T-cell (primary cell): ENCODE measurements at regions not wholly inside any gene's neighbourhood (a gene's known extent, or its start where the extent isn't known, plus 50 kb on each side); places are given as distances from the start of the nearest gene placed in this dataset.

ENCODE experiments used
- ATAC-seq, 4 experiments: fragments of 200-7000 bp in 3 of 4; fragments of 150-1000 bp in 1 of 4; cut with Tn5 transposase; replicated peaks in 1 of 4; 1 replicate in 3 of 4; 2 replicates in 1 of 4; pipeline ENCODE4 v1.10.0; 2021; ENCODE audit warnings: moderate library complexity in 3 of 4, mild to moderate bottlenecking in 2 of 4, moderate number of reproducible peaks in 1 of 4
- CTCF ChIA-PET, 2 donors: fragments of 300-600 bp; sonication (Branson Sonifier 250); formaldehyde crosslinking; loops; one replicate each; lab custom pipeline; 2022; ENCODE audit warnings: antibody characterized with exemption in 2 of 2; lab: Charles Lee
- POLR2A ChIA-PET, 2 donors: fragments of 300-600 bp; sonication (Branson Sonifier 250); formaldehyde crosslinking; loops; one replicate each; lab custom pipeline; 2022; ENCODE audit warnings: antibody characterized with exemption in 2 of 2; lab: Charles Lee
- DNase-seq, 35 experiments: peaks; one replicate each; pipeline versions ENCODE4 v3.0.0 to v3.0.0-alpha.2; 2013 to 2023
- H3K27ac ChIP-seq: one replicate; pipeline ENCODE4 v1.5.1; 2013; ENCODE audit warnings: low read length
- H3K27me3 ChIP-seq, 2 experiments: replicated peaks in 1 of 2; 1 replicate in 1 of 2; 2 replicates in 1 of 2; pipeline versions ENCODE4 v1.6.1 to v1.7.0; 2013; ENCODE audit warnings: low read length in 1 of 2, mixed read lengths in 1 of 2; ENCODE audit not compliant: control insufficient read depth in 2 of 2, insufficient read depth in 2 of 2; ENCODE audit errors: extremely low read depth in 1 of 2
- H3K36me3 ChIP-seq, 2 donors: 1 replicate in 1 of 2; 2 replicates in 1 of 2; pipeline versions ENCODE4 v1.6.1 to v1.7.0; 2013; ENCODE audit warnings: low read length in 1 of 2; ENCODE audit not compliant: control insufficient read depth in 2 of 2, insufficient read depth in 1 of 2; ENCODE audit errors: extremely low read depth in 1 of 2
- H3K4me1 ChIP-seq, 2 experiments: 1 replicate in 1 of 2; 2 replicates in 1 of 2; pipeline versions ENCODE4 v1.6.1 to v1.7.0; 2013; ENCODE audit warnings: low read length in 2 of 2, mixed read lengths in 1 of 2; ENCODE audit not compliant: insufficient read depth in 2 of 2, control insufficient read depth in 1 of 2; ENCODE audit errors: extremely low read depth in 1 of 2
- H3K4me3 ChIP-seq, 2 donors: 1 replicate in 1 of 2; 2 replicates in 1 of 2; pipeline versions ENCODE4 v1.5.1 to v1.7.0; 2013; ENCODE audit warnings: mild to moderate bottlenecking in 2 of 2, low read length in 1 of 2, moderate library complexity in 1 of 2; ENCODE audit not compliant: control insufficient read depth in 1 of 2; ENCODE audit errors: extremely low read depth in 1 of 2
- H3K9me3 ChIP-seq: 2 replicates; pipeline ENCODE4 v1.7.0; 2013
- H3K27ac Mint-ChIP-seq, 2 donors: one replicate each; pipeline ENCODE4 v1.8.0; 2020 to 2021; ENCODE audit warnings: mild to moderate bottlenecking in 2 of 2, mixed read lengths in 2 of 2
- H3K27me3 Mint-ChIP-seq, 2 donors: one replicate each; pipeline ENCODE4 v1.8.0; 2021 to 2022; ENCODE audit warnings: mixed read lengths in 2 of 2
- H3K36me3 Mint-ChIP-seq: one replicate; pipeline ENCODE4 v1.8.0; 2021; ENCODE audit warnings: mixed read lengths
- H3K4me1 Mint-ChIP-seq, 3 donors: one replicate each; pipeline ENCODE4 v1.8.0; 2020 to 2022; ENCODE audit warnings: mixed read lengths in 3 of 3, mild to moderate bottlenecking in 1 of 3
- H3K4me3 Mint-ChIP-seq, 3 donors: one replicate each; pipeline ENCODE4 v1.8.0; 2020 to 2022; ENCODE audit warnings: mild to moderate bottlenecking in 3 of 3, mixed read lengths in 3 of 3, moderate library complexity in 3 of 3
- H3K9me3 Mint-ChIP-seq, 3 donors: one replicate each; pipeline ENCODE4 v1.8.0; 2020 to 2022; ENCODE audit warnings: mixed read lengths in 3 of 3
- WGBS: methylation state at CpG from one replicate; pipeline ENCODE4 v1.1.5; 2013; ENCODE audit warnings: missing lambda C conversion rate; ENCODE audit not compliant: insufficient coverage; 5-methylcytosine and 5-hydroxymethylcytosine counted together

DNA sequence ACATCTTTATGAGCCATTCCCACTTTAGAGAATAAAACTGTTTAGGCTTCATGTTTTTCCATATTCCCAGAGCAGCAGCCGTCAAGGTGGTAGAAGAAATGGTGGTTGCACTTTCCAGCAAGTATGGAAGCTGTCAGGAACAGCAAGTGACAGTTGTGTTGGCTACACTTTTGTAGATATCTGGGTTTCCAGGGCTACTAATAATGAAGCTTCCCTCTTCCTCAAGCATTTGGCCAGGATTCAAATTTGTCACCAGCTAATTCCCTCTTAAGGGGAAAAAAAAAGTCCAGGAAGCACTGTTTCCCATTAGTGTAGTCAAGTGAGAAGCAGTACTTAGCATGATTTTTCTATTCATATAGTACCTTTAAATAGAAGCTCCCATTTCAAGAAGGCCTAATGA is 252.8 kb downstream of the IGSF11 start:
- Histone ChIP-seq H3K4me3 (no peak overlapping the region), H3K4me1 (no peaks in the 10 kb centered on the region), H3K27me3 (peaks cover 0 to 4% of the 10 kb centered on the region in 2 experiments), H3K27ac (no peak overlapping the region), H3K9me3 (no peaks in the 10 kb centered on the region), H3K36me3 (no peaks in the 10 kb centered on the region)
- Mint-ChIP-seq H3K36me3 (no peaks in the 10 kb centered on the region), H3K4me1 (no peaks in the 10 kb centered on the region), H3K4me3 (no peak overlapping the region), H3K27me3 (peaks cover 6 to 21% of the 10 kb centered on the region in 2 donors), H3K27ac (no peak overlapping the region), H3K9me3 (no peaks in the 10 kb centered on the region)
- no CpG with 5 or more reads among the region's 1 CpG for WGBS
- ATAC-seq (no peak), DNase-seq (no peak)
- ChIA-PET POLR2A (no interaction called here), CTCF (no interaction called here)

DNA sequence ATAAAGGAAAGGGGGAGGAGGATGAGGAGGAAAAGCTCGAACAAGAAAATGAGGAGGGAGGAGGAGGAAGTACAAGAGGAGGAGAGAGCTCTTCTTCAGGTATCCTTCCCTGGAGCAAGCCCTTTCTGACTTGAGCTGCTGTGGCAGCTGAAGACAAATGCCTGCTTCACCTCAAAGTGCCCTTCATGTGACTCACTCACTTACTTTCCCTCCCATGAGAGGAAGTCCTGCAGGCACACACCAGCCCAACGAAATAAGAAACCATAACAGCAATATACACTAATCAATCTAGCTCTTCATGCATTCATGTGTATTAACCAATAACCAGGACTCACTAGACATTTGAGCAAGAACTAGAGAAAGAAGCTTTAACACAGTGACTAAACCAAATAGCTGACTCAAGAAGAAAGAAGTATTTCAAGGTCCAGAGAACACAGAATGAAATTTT is 251.9 kb downstream of the IGSF11 start:
- no peaks in the 10 kb centered on the region for H3K36me3 Mint-ChIP-seq
- Histone ChIP-seq H3K27me3 (peaks cover 0 to 4% of the 10 kb centered on the region in 2 experiments), H3K4me3 (no peak overlapping the region), H3K4me1 (no peaks in the 10 kb centered on the region), H3K9me3 (no peaks in the 10 kb centered on the region), H3K36me3 (no peaks in the 10 kb centered on the region), H3K27ac (no peak overlapping the region)
- no peaks in the 10 kb centered on the region for H3K9me3 Mint-ChIP-seq
- CTCF ChIA-PET = no interaction called here
- no peaks in the 10 kb centered on the region for H3K4me1 Mint-ChIP-seq
- POLR2A ChIA-PET = no interaction called here
- peaks cover 6 to 17% of the 10 kb centered on the region in 2 donors for H3K27me3 Mint-ChIP-seq
- DNase-seq (no peak), ATAC-seq (no peak)
- no peak overlapping the region for H3K4me3 Mint-ChIP-seq
- WGBS = 20% methylated on average over 1 of the region's 2 CpGs
- no peak overlapping the region for H3K27ac Mint-ChIP-seq

DNA sequence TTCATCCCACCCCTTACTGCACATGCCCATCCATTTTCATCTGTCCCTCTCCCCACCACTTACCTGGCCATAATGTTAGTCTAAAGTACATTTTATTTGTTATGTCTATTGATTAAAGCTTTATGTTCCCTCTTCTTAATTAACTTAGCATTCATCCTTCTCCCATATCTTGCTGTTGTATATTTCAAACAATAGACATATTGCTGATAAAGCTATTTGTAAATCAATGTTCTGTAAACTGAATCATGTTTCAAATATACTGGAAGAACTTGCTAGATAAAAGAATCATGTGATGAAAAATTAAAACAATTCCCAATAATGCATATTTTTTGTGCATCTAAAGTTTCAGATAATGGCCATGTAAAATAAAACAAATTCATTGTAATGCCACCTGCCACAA is 249.2 kb downstream of the IGSF11 start:
- no peak for DNase-seq
- H3K9me3 ChIP-seq = no peaks in the 10 kb centered on the region
- H3K36me3 ChIP-seq = no peaks in the 10 kb centered on the region
- H3K27ac ChIP-seq = no peak overlapping the region
- no peak overlapping the region for H3K27ac Mint-ChIP-seq
- H3K27me3 ChIP-seq = peaks cover 0 to 4% of the 10 kb centered on the region in 2 experiments
- no peaks in the 10 kb centered on the region for H3K36me3 Mint-ChIP-seq
- no peaks in the 10 kb centered on the region for H3K4me1 Mint-ChIP-seq
- no peaks in the 10 kb centered on the region for H3K9me3 Mint-ChIP-seq
- H3K4me1 ChIP-seq = no peaks in the 10 kb centered on the region
- POLR2A ChIA-PET = interaction anchor here in 1 of 2 donors (0.6 kb wide), 1 partner anchor 10 kb away, joined by 3 read pairs; no protein-coding TSS in a partner anchor
- H3K4me3 Mint-ChIP-seq = no peak overlapping the region
- no peak overlapping the region for H3K4me3 ChIP-seq
- CTCF ChIA-PET = no interaction called here
- H3K27me3 Mint-ChIP-seq = peaks cover 3 to 16% of the 10 kb centered on the region in 2 donors
- ATAC-seq = no peak

DNA sequence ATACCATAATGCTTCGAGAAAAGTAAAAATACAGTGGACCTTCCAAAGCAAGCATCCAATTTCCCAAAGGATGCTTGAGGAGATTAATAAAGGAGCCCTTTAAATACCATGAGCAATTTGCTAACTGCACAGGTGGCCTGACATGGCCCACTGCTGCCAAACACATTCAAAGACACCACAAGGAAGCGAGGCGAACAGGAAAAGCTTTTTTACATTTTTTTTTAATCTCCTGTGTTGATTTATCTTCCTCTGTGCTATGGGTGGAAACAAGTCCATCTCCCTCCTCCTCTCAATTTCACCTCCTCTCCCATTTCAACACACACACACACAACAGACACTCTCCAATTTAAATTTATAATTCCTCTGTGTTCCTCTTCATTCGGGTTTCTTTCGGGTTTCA is 243.4 kb downstream of the IGSF11 start:
- Mint-ChIP-seq H3K27ac (no peak overlapping the region), H3K9me3 (no peaks in the 10 kb centered on the region), H3K27me3 (peaks cover 2 to 14% of the 10 kb centered on the region in 2 donors), H3K4me1 (no peaks in the 10 kb centered on the region), H3K4me3 (no peak overlapping the region), H3K36me3 (no peaks in the 10 kb centered on the region)
- WGBS = no CpG with 5 or more reads among the region's 5 CpGs
- H3K27me3 ChIP-seq = no peaks in the 10 kb centered on the region
- no peaks in the 10 kb centered on the region for H3K4me1 ChIP-seq
- no peaks in the 10 kb centered on the region for H3K36me3 ChIP-seq
- no peak overlapping the region for H3K27ac ChIP-seq
- no peaks in the 10 kb centered on the region for H3K9me3 ChIP-seq
- POLR2A ChIA-PET = no interaction called here
- ATAC-seq (no peak), DNase-seq (no peak)
- CTCF ChIA-PET = no interaction called here
- no peak overlapping the region for H3K4me3 ChIP-seq

DNA sequence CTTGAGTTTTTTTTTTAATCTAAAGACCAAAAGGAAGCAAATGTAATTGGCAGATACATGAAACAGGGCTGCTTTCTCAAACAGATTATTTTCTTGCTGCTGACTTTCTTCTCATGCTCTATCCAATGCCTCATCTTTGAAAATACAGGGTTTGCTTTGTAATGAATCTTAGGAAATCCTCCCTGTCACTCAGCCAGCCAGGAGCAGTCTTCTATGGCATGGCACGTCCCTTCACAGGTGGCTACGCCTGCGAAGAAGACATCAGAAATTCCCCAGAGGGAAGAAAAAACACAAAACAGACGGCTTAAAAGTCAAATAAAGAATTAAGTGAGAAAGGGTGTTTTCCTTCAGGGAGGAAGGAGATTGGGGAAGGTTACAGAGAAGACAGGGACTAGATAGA is 242.5 kb downstream of the IGSF11 start:
- no peaks in the 10 kb centered on the region for H3K4me1 ChIP-seq
- ChIA-PET POLR2A (no interaction called here), CTCF (no interaction called here)

DNA sequence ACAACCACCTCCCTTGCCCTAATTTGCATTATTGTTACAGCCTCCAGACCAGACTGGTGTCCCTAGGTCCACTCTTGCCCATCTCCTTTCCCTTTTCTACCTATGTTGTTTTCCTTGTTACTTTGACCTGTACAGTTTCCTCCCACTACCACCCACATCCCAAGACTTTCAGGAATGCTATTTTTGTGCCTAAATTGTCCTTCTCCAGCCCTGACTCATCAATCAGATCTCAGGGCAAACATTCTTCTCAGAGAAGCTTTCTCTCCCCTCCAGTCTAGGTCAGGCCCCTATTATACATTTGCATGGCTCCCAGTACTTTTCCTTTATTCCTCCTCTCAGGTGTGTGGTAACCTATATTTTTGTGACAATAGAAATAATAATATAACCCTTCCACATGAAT is 241.5 kb downstream of the IGSF11 start:
- Histone ChIP-seq H3K27ac (no peak overlapping the region), H3K4me1 (no peaks in the 10 kb centered on the region), H3K27me3 (no peaks in the 10 kb centered on the region), H3K36me3 (no peaks in the 10 kb centered on the region), H3K4me3 (no peak overlapping the region), H3K9me3 (no peaks in the 10 kb centered on the region)
- Mint-ChIP-seq H3K9me3 (no peaks in the 10 kb centered on the region), H3K27me3 (peaks cover 2 to 14% of the 10 kb centered on the region in 2 donors), H3K27ac (no peak overlapping the region), H3K4me1 (no peaks in the 10 kb centered on the region), H3K4me3 (no peak overlapping the region), H3K36me3 (no peaks in the 10 kb centered on the region)
- DNase-seq = no peak
- ChIA-PET CTCF (no interaction called here), POLR2A (no interaction called here)
- no peak for ATAC-seq

More for the DNA sequence above, 242.5 kb downstream of the IGSF11 start:
- DNase-seq (no peak), ATAC-seq (no peak)
- no peak overlapping the region for H3K4me3 ChIP-seq
- no peaks in the 10 kb centered on the region for H3K9me3 ChIP-seq
- H3K36me3 ChIP-seq = no peaks in the 10 kb centered on the region
- Mint-ChIP-seq H3K27me3 (peaks cover 2 to 14% of the 10 kb centered on the region in 2 donors), H3K9me3 (no peaks in the 10 kb centered on the region), H3K36me3 (no peaks in the 10 kb centered on the region), H3K27ac (no peak overlapping the region), H3K4me3 (no peak overlapping the region), H3K4me1 (no peaks in the 10 kb centered on the region)
- no CpG with 5 or more reads among the region's 4 CpGs for WGBS
- no peak overlapping the region for H3K27ac ChIP-seq
- no peaks in the 10 kb centered on the region for H3K27me3 ChIP-seq

DNA sequence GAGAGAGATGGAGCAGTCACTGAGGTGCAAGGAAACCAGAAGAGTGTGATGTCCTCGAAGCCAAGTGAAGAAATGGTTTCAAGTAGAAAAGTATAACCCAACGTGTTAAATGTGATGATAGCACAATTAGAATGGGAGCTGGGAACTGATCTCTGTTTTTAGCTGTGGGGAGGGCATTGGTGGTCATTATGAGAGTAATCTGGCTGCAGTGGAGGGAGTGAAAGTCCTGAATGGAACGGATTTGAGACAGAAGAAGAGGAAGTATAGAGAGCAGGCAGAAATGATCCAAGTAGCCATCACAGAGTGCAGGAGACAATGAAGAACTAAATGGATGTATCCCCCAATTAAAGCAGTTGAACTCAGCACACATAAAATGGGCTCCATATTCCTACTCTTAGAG is 235.3 kb downstream of the IGSF11 start:
- Histone ChIP-seq H3K27ac (no peak overlapping the region), H3K9me3 (no peaks in the 10 kb centered on the region), H3K4me1 (no peaks in the 10 kb centered on the region), H3K27me3 (peaks cover 0 to 12% of the 10 kb centered on the region in 2 experiments), H3K4me3 (no peak overlapping the region), H3K36me3 (no peaks in the 10 kb centered on the region)
- no peak for ATAC-seq
- H3K4me1 Mint-ChIP-seq = no peaks in the 10 kb centered on the region
- no peak overlapping the region for H3K27ac Mint-ChIP-seq
- H3K36me3 Mint-ChIP-seq = no peaks in the 10 kb centered on the region
- H3K4me3 Mint-ChIP-seq = no peak overlapping the region
- peaks cover 0 to 8% of the 10 kb centered on the region in 2 donors for H3K27me3 Mint-ChIP-seq
- ChIA-PET CTCF (no interaction called here), POLR2A (no interaction called here)
- WGBS = 52% methylated on average over 2 of the region's 3 CpGs
- H3K9me3 Mint-ChIP-seq = peaks cover 0 to 4% (median 0%) of the 10 kb centered on the region in 3 donors
- no peak for DNase-seq
